ENCODE measurements at regions not wholly inside any gene's neighbourhood (a gene's known extent, or its start where the extent isn't known, plus 50 kb on each side); places are given as distances from the start of the nearest gene placed in this dataset.

DNA sequence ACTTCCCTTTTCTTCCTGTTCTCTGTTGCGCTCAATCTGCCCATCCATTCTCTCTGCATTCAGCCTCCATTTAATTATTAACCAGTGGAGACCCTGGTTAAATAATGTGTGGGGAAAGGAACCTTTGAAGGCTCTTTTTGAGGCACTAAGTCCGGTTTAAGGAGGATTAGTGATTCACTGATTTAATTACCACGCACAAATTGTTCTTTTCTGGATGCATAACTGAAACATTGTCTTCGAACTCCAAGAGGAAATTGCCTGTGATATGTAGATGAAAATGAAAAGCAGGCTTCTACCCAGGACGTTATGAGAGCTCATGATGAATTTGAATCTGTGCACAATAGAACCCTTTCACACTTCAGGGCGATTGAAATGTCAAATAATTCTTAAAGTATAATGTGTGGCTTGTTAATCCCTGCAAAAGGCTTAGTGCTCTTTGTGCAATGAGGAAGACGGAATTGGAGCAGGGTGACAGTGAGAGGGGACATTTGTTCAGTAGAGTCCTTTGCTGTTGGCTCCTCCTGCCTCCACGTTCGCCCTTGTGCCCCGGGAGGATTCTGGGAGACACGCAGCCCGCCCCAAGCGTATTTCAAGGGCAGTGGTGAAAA, 51.1 kb upstream of the ZNF236 start:
- ChIA-PET CTCF (no interaction called here), POLR2A (no interaction called here)
- DNase-seq (ENCODE audit: extremely low spot score) = no peak
- TF ChIP-seq FOXK2 (IDR thresholded peaks at IDR 0.05) = no peak
- TF ChIP-seq FOXA1 (IDR thresholded peaks at IDR 0.05) = no peak
- no peak for TF ChIP-seq NFRKB (IDR thresholded peaks at IDR 0.05)
- no peak for TF ChIP-seq ARNT (IDR thresholded peaks at IDR 0.05)
- TF ChIP-seq FOXM1 (IDR thresholded peaks at IDR 0.05; ENCODE audit: borderline replicate concordance) = no peak
- no peak for TF ChIP-seq SUZ12 (IDR thresholded peaks at IDR 0.05)
- TF ChIP-seq LEF1 (IDR thresholded peaks at IDR 0.05; ENCODE audit: borderline replicate concordance) = no peak
- TF ChIP-seq SP1 (IDR thresholded peaks at IDR 0.05) = no peak

DNA sequence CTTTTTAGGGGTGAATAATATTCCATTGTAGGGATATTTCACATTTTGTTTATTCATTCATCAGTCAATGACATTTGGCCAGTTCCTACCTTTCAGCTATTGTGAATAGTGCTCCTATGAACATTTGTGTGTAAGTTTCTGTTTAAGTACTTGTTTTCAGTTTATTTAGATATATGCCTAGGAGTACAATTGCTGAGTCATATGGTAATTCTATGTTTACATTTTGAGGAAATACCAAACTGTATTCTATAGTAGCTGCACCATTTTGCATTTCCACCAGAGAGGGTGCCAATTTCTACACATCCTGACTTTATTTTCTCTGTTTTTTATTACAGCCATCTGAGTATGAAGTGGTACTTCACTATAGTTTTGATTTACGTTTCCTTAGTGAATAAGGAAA, 54.4 kb upstream of the ZNF236 start:
- POLR2A ChIA-PET = no interaction called here
- CTCF ChIA-PET = no interaction called here
- TF ChIP-seq ARNT (IDR thresholded peaks at IDR 0.05) = no peak
- no peak for TF ChIP-seq L3MBTL2 (conservative IDR thresholded peaks at IDR 0.05)

DNA sequence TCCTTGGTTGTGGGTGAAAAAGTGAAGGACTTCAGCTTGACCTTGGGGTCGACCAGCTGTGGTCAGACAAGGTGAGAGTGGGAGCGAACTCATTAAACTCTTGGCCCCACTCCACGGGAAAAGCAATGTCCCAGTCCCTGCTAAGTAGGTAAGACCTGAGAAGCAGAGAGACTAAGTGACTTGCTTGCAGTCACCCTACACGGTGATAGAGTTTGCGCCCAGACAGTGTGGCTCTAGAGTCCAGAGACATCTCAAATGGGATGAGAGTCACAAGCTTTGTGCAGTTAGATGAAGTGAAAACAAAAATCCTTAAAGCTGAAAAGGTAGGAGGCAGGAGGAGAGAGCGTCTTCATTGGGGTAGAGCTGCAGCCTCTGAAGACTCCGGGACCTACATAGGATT, 55.9 kb upstream of the ZNF236 start:
- POLR2A ChIA-PET = no interaction called here
- DNase-seq (ENCODE audit: extremely low spot score) = no peak
- CTCF ChIA-PET = no interaction called here
- no peak for TF ChIP-seq TARDBP (IDR thresholded peaks at IDR 0.05)
- TF ChIP-seq LEF1 (IDR thresholded peaks at IDR 0.05; ENCODE audit: borderline replicate concordance) = no peak
- TF ChIP-seq L3MBTL2 (conservative IDR thresholded peaks at IDR 0.05) = no peak
- no peak for TF ChIP-seq ZNF384 (IDR thresholded peaks at IDR 0.05)
- no peak for TF ChIP-seq SUZ12 (IDR thresholded peaks at IDR 0.05)
- TF ChIP-seq BHLHE40 (IDR thresholded peaks at IDR 0.05; ENCODE audit: borderline replicate concordance) = no peak
- no peak for TF ChIP-seq CTBP1 (IDR thresholded peaks at IDR 0.05; ENCODE audit: borderline replicate concordance)
- TF ChIP-seq FOXM1 (IDR thresholded peaks at IDR 0.05; ENCODE audit: borderline replicate concordance) = no peak
- TF ChIP-seq FOXK2 (IDR thresholded peaks at IDR 0.05) = no peak
- TF ChIP-seq ELF4 (IDR thresholded peaks at IDR 0.05) = no peak
- TF ChIP-seq, protein P1, sequence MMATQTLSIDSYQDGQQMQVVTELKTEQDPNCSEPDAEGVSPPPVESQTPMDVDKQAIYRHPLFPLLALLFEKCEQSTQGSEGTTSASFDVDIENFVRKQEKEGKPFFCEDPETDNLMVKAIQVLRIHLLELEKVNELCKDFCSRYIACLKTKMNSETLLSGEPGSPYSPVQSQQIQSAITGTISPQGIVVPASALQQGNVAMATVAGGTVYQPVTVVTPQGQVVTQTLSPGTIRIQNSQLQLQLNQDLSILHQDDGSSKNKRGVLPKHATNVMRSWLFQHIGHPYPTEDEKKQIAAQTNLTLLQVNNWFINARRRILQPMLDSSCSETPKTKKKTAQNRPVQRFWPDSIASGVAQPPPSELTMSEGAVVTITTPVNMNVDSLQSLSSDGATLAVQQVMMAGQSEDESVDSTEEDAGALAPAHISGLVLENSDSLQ (IDR thresholded peaks at IDR 0.05) = no peak

More for the DNA sequence above, 54.4 kb upstream of the ZNF236 start:
- no peak for DNase-seq (ENCODE audit: extremely low spot score)

DNA sequence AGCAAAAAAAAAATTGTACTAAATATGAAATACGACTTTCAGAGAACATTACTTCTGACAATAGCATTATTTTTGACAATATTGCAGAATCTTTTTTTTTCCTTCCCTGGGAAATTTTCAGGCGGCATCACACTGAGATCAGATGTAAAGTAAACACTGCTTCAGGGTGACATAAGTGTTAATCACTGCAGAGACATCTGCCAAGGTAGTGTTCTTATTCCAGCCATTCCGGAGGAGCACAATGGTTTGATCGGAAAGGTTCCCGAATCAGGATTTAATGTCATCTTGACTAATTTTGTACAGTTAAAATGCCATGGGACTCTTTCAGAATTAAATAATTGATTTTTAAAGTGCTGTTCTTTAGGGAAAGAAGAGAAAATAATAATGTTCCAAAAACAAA, 56.7 kb upstream of the ZNF236 start:
- DNase-seq (ENCODE audit: extremely low spot score) = no peak
- CTCF ChIA-PET = no interaction called here
- no peak for TF ChIP-seq TARDBP (IDR thresholded peaks at IDR 0.05)
- no peak for TF ChIP-seq HDGF (IDR thresholded peaks at IDR 0.05; ENCODE audit: borderline replicate concordance)
- no peak for TF ChIP-seq ZNF384 (IDR thresholded peaks at IDR 0.05)
- POLR2A ChIA-PET = no interaction called here

DNA sequence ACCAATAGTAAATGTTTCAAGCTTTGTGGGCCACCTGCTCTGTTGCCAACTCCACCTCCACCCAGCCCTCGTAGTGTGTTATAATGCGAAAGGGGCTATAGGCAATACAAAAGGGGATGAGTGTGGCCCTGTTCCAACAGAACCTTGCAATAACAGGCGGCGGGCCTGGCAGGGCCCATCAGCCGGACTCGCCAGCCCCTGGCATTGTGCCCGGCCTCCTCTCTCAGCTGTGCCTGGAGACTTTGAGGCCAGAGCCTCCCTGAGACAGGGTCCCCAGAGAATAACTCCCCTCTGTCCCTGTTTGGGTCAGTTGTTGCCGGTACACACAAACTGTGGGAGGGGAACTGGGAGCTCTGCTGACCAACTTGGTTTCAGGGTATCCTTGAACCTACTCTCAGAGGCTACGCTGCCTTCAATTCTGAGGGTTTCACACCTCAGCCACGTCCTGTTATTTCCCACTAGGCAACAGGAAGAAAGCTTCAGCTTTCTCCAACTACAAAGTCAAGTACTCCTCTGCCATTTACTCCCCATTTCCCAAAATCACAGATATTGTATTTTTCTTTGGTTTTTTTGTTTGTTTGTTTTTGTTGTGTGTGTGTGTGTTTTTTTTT, 58.0 kb upstream of the ZNF236 start:
- POLR2A ChIA-PET = no interaction called here
- CTCF ChIA-PET = no interaction called here
- no peak for DNase-seq (ENCODE audit: extremely low spot score)
- TF ChIP-seq ZNF384 (IDR thresholded peaks at IDR 0.05) (no peak), CTBP1 (IDR thresholded peaks at IDR 0.05; ENCODE audit: borderline replicate concordance) (no peak), ELF4 (IDR thresholded peaks at IDR 0.05) (no peak)

DNA sequence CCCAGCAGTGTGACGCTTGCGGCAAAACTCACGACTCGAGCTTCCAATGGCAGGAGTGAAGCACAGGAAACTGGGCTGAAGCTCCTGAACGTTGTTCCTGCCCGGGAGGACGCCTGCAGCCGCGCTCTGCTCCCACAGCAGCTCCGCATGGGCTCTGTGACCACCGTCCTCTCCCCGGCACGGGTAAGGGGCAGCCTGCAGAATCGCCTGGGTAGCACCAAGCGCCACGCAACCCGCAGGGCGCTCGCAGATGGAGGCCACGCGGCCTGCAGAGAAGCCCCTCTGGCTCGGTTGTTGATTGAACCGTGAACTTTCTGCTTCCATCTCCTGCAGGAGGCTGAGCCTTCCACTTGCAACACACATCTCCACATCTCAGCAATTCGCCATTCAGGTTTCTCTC, 63.3 kb upstream of the ZNF236 start:
- TF ChIP-seq TARDBP (IDR thresholded peaks at IDR 0.05) (no peak), ELF4 (IDR thresholded peaks at IDR 0.05) (no peak), L3MBTL2 (conservative IDR thresholded peaks at IDR 0.05) (no peak), HDGF (IDR thresholded peaks at IDR 0.05; ENCODE audit: borderline replicate concordance) (no peak)
- no peak for DNase-seq (ENCODE audit: extremely low spot score)
- ChIA-PET CTCF (no interaction called here), POLR2A (no interaction called here)

DNA sequence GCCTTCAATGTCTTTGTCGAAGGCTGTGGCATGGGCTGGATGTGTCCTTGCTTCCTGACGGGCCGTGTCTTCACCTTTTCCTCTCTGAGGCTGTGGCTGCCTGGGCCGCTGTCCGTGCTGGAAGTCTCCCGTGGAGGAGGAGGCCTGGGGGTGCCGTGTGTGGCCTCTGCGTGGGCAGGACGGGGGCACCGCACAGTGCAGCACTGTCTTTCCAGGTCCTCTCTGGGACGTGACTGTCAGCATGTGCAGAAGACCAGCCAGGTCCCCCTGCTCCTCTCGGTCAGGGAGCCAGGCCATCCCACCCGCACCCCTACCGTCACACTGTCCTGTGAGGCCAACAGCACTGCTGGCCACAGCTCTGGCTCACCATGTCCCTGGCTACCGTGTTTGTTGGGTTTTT, 64.4 kb upstream of the ZNF236 start:
- DNase-seq (ENCODE audit: extremely low spot score) = no peak
- POLR2A ChIA-PET = no interaction called here
- CTCF ChIA-PET = interaction anchor here (0.9 kb wide), 1 partner anchor 65 kb away, joined by 3 read pairs; no protein-coding TSS in a partner anchor
- TF ChIP-seq NFRKB (IDR thresholded peaks at IDR 0.05) (no peak), LEF1 (IDR thresholded peaks at IDR 0.05; ENCODE audit: borderline replicate concordance) (no peak), ZNF384 (IDR thresholded peaks at IDR 0.05) (no peak), SP1 (IDR thresholded peaks at IDR 0.05) (no peak), ELF4 (IDR thresholded peaks at IDR 0.05) (no peak), FOXA1 (IDR thresholded peaks at IDR 0.05) (no peak), FOXK2 (IDR thresholded peaks at IDR 0.05) (no peak), FOXM1 (IDR thresholded peaks at IDR 0.05; ENCODE audit: borderline replicate concordance) (no peak), ARNT (IDR thresholded peaks at IDR 0.05) (no peak), CTBP1 (IDR thresholded peaks at IDR 0.05; ENCODE audit: borderline replicate concordance) (no peak), HDGF (IDR thresholded peaks at IDR 0.05; ENCODE audit: borderline replicate concordance) (no peak), L3MBTL2 (conservative IDR thresholded peaks at IDR 0.05) (no peak)
- TF ChIP-seq, protein P1 (IDR thresholded peaks at IDR 0.05) = no peak

DNA sequence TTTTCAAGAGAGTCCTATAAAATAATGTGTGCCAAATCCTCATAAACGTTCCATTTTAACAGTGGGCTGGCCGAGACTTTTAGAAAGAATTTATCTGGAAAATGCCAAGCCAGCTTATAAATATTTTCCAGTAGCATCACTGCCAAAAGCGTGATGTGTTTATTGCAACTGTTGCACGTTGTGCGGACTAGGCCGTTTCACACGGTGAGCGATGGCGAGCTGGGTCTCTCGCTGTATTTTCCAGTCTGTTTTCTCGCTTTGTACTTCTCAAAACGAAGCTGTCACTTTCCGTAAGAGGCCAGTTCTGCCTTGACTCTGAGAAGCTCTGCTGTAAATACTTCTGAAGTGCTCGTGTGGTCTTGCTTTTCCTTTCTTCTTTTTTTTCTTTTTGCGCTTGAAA, 65.0 kb upstream of the ZNF236 start:
- CTCF ChIA-PET = interaction anchor here (0.9 kb wide), 1 partner anchor 65 kb away, joined by 3 read pairs; no protein-coding TSS in a partner anchor
- POLR2A ChIA-PET = no interaction called here
- TF ChIP-seq ZNF384 (IDR thresholded peaks at IDR 0.05) = no peak
- TF ChIP-seq CTBP1 (IDR thresholded peaks at IDR 0.05; ENCODE audit: borderline replicate concordance) = no peak
- no peak for TF ChIP-seq FOXA1 (IDR thresholded peaks at IDR 0.05)
- TF ChIP-seq ARNT (IDR thresholded peaks at IDR 0.05) = no peak
- TF ChIP-seq TARDBP (IDR thresholded peaks at IDR 0.05) = no peak
- no peak for TF ChIP-seq L3MBTL2 (conservative IDR thresholded peaks at IDR 0.05)
- DNase-seq (ENCODE audit: extremely low spot score) = no peak
